ENCODE measurements at regions not wholly inside any gene's neighbourhood (a gene's known extent, or its start where the extent isn't known, plus 50 kb on each side); places are given as distances from the start of the nearest gene placed in this dataset.

- ATAC-seq = no peak
- H3K79me2 ChIP-seq (ENCODE audit: insufficient read depth, low read length) = no peaks in the 10 kb centered on the region
- no peak overlapping the region for H3K4me3 ChIP-seq (replicated peaks in 1 of 2; ENCODE audit: low read depth in 1 of 2, low read length in 2 of 2)
- no peak for DNase-seq (ENCODE audit: low read depth, low spot score)
- H3K9me2 ChIP-seq (ENCODE audit: insufficient read depth) = no peaks in the 10 kb centered on the region
- POLR2A ChIA-PET = no interaction called here
- no peak overlapping the region for H3K27ac ChIP-seq (ENCODE audit: low read depth, low read length)
- no peak overlapping the region for H3K4me2 ChIP-seq (ENCODE audit: low read length)
- intact Hi-C loops (cut with micrococcal nuclease) = no loop called here
- H3K9me3 ChIP-seq (ENCODE audit: control insufficient read depth in 1 of 2, insufficient read depth in 1 of 2, low read depth in 1 of 2, low read length in 2 of 2) = no peaks in the 10 kb centered on the region
- H3K27me3 ChIP-seq (ENCODE audit: insufficient read depth, low read length) = no peaks in the 10 kb centered on the region
- no peak overlapping the region for H2AFZ ChIP-seq (ENCODE audit: low read depth, low read length, poor library complexity, severe bottlenecking)
- H4K20me1 ChIP-seq (ENCODE audit: insufficient read depth) = no peaks in the 10 kb centered on the region
- TF ChIP-seq RAD21 (IDR thresholded peaks at IDR 0.05; ENCODE audit: low read depth) (no peak), EZH2phosphoT487 (IDR thresholded peaks at IDR 0.05; ENCODE audit: borderline replicate concordance) (no peak), SRF (IDR thresholded peaks at IDR 0.05; ENCODE audit: low read depth) (no peak), ZBTB33 (IDR thresholded peaks at IDR 0.05; ENCODE audit: extremely low read depth, insufficient replicate concordance, low read length) (no peak)
- TF ChIP-seq, protein P1, sequence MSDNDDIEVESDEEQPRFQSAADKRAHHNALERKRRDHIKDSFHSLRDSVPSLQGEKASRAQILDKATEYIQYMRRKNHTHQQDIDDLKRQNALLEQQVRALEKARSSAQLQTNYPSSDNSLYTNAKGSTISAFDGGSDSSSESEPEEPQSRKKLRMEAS (IDR thresholded peaks at IDR 0.05) = no peak
- H3K36me3 ChIP-seq (ENCODE audit: control insufficient read depth in 1 of 2, insufficient read depth in 2 of 2, low read length in 2 of 2) = no peaks in the 10 kb centered on the region
- BruUV-seq (replicated peaks) = no TSS peak
- H3K9ac ChIP-seq (ENCODE audit: low read length) = no peak overlapping the region
- CTCF ChIA-PET = no interaction called here
- RAD21 ChIA-PET (ENCODE audit: low non-redundant PET in 1 of 2, low total read pairs in 2 of 2, uncharacterized antibody in 2 of 2, unreplicated experiment in 2 of 2) = no interaction called here
- H3K4me1 ChIP-seq (ENCODE audit: control insufficient read depth in 1 of 2, insufficient read depth in 2 of 2, low read length in 2 of 2) = no peaks in the 10 kb centered on the region
Observed at GRCh38 chr5:124302533-124302932, 443.9 kb downstream of the ZNF608 start.

- Histone ChIP-seq H2AFZ (ENCODE audit: low read depth, low read length, poor library complexity, severe bottlenecking) (no peak overlapping the region), H3K27ac (ENCODE audit: low read depth, low read length) (no peak overlapping the region), H3K9ac (ENCODE audit: low read length) (no peak overlapping the region), H3K36me3 (ENCODE audit: control insufficient read depth in 1 of 2, insufficient read depth in 2 of 2, low read length in 2 of 2) (no peaks in the 10 kb centered on the region), H3K4me3 (replicated peaks in 1 of 2; ENCODE audit: low read depth in 1 of 2, low read length in 2 of 2) (no peak overlapping the region), H3K79me2 (ENCODE audit: insufficient read depth, low read length) (no peaks in the 10 kb centered on the region), H3K4me1 (ENCODE audit: control insufficient read depth in 1 of 2, insufficient read depth in 2 of 2, low read length in 2 of 2) (no peaks in the 10 kb centered on the region), H4K20me1 (ENCODE audit: insufficient read depth) (no peaks in the 10 kb centered on the region), H3K9me2 (ENCODE audit: insufficient read depth) (no peaks in the 10 kb centered on the region), H3K27me3 (ENCODE audit: insufficient read depth, low read length) (no peaks in the 10 kb centered on the region), H3K4me2 (ENCODE audit: low read length) (no peak overlapping the region), H3K9me3 (ENCODE audit: control insufficient read depth in 1 of 2, insufficient read depth in 1 of 2, low read depth in 1 of 2, low read length in 2 of 2) (no peaks in the 10 kb centered on the region)
- ATAC-seq (no peak), DNase-seq (ENCODE audit: low read depth, low spot score) (no peak)
- ChIA-PET CTCF (no interaction called here), POLR2A (no interaction called here), RAD21 (ENCODE audit: low non-redundant PET in 1 of 2, low total read pairs in 2 of 2, uncharacterized antibody in 2 of 2, unreplicated experiment in 2 of 2) (no interaction called here)
- no TSS peak for BruUV-seq (replicated peaks)
- intact Hi-C loops (cut with micrococcal nuclease) = no loop called here
- TF ChIP-seq CEBPB (IDR thresholded peaks at IDR 0.05; ENCODE audit: low read depth) = no peak
- TF ChIP-seq SRF (IDR thresholded peaks at IDR 0.05; ENCODE audit: low read depth) = no peak
- no peak for TF ChIP-seq CBX3 (IDR thresholded peaks at IDR 0.05; ENCODE audit: low read depth)
- no peak for TF ChIP-seq ZNF274 (IDR thresholded peaks at IDR 0.05; ENCODE audit: low read depth, low read length)
- no peak for TF ChIP-seq POLR2A (IDR thresholded peaks at IDR 0.05; ENCODE audit: borderline replicate concordance, extremely low read depth, insufficient read depth, insufficient read length)
- TF ChIP-seq EZH2phosphoT487 (IDR thresholded peaks at IDR 0.05; ENCODE audit: borderline replicate concordance) = no peak
- TF ChIP-seq EGR1 (IDR thresholded peaks at IDR 0.05; ENCODE audit: low read depth) = no peak
- TF ChIP-seq TCF7L2 (IDR thresholded peaks at IDR 0.05; ENCODE audit: borderline replicate concordance, extremely low read depth, insufficient read depth, insufficient read length) = no peak
- no peak for TF ChIP-seq POLR2AphosphoS5 (IDR thresholded peaks at IDR 0.05; ENCODE audit: low read depth, low read length)
- no peak for TF ChIP-seq SP1 (IDR thresholded peaks at IDR 0.05; ENCODE audit: low read depth)
- TF ChIP-seq, protein P2, sequence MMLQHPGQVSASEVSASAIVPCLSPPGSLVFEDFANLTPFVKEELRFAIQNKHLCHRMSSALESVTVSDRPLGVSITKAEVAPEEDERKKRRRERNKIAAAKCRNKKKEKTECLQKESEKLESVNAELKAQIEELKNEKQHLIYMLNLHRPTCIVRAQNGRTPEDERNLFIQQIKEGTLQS (IDR thresholded peaks at IDR 0.05) = no peak
- no peak for TF ChIP-seq RAD21 (IDR thresholded peaks at IDR 0.05; ENCODE audit: low read depth)
- TF ChIP-seq ZBTB33 (IDR thresholded peaks at IDR 0.05; ENCODE audit: extremely low read depth, insufficient replicate concordance, low read length) = no peak
- no peak for TF ChIP-seq FOSL1 (IDR thresholded peaks at IDR 0.05; ENCODE audit: low read depth)
Observed at GRCh38 chr5:124301850-124302249, 444.6 kb downstream of the ZNF608 start.

All from HCT116 (cell line).